NB4 (cell line): ENCODE measurements at regions not wholly inside any gene's neighbourhood (a gene's known extent, or its start where the extent isn't known, plus 50 kb on each side); places are given as distances from the start of the nearest gene placed in this dataset.

Experiments used
- DNase-seq: peaks from one replicate; pipeline ENCODE4 v3.0.0; 2010; ENCODE audit warnings: low read depth
- H3K4me3 ChIP-seq: one replicate; pipeline ENCODE4 v1.5.1; 2011; ENCODE audit warnings: mild to moderate bottlenecking, low read depth, low read length, moderate library complexity
- MYC ChIP-seq: IDR thresholded peaks from 2 replicates; pipeline ENCODE4 v1.6.1; 2011; ENCODE audit warnings: low read depth, low read length
- POLR2A ChIP-seq: IDR thresholded peaks from 2 replicates; pipeline ENCODE4 v1.6.1; 2011; ENCODE audit warnings: mild to moderate bottlenecking; ENCODE audit not compliant: insufficient read length; ENCODE audit errors: extremely low read depth
- TF ChIP-seq, protein P1 (sequence below): IDR thresholded peaks from 2 replicates; pipeline ENCODE4 v1.6.1; 2011; ENCODE audit warnings: low read depth, low read length
- TF ChIP-seq, protein P2 (sequence below): IDR thresholded peaks from one replicate; pipeline ENCODE4 v1.5.1; 2012; ENCODE audit warnings: low read depth, low read length

DNA sequence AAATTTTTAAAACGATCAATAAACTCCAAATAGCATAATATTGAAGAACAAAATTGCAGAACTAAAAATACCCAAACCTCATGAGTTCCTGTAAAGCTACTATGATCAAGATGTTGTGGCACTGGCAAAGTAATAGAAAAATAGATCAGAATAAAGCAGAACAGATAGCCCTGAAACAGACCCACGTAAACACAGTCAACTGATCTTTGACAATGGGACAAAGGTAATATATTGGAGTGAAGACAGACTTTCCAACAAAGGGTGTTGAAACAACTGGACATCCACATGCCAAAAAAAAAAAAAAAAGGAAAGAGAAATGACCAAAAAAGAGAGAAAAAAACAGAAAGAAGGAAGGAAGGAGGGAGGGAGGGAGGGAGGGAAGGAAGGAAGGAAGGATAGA lies 138.7 kb downstream of the IRS2 start:
- TF ChIP-seq, protein P1, sequence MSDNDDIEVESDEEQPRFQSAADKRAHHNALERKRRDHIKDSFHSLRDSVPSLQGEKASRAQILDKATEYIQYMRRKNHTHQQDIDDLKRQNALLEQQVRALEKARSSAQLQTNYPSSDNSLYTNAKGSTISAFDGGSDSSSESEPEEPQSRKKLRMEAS, result no peak
- TF ChIP-seq, protein P2, sequence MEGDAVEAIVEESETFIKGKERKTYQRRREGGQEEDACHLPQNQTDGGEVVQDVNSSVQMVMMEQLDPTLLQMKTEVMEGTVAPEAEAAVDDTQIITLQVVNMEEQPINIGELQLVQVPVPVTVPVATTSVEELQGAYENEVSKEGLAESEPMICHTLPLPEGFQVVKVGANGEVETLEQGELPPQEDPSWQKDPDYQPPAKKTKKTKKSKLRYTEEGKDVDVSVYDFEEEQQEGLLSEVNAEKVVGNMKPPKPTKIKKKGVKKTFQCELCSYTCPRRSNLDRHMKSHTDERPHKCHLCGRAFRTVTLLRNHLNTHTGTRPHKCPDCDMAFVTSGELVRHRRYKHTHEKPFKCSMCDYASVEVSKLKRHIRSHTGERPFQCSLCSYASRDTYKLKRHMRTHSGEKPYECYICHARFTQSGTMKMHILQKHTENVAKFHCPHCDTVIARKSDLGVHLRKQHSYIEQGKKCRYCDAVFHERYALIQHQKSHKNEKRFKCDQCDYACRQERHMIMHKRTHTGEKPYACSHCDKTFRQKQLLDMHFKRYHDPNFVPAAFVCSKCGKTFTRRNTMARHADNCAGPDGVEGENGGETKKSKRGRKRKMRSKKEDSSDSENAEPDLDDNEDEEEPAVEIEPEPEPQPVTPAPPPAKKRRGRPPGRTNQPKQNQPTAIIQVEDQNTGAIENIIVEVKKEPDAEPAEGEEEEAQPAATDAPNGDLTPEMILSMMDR, result no peak
- TF ChIP-seq MYC, result no peak
- TF ChIP-seq POLR2A, result no peak
- DNase-seq, result no peak
- H3K4me3 ChIP-seq, result no peak overlapping the region

DNA sequence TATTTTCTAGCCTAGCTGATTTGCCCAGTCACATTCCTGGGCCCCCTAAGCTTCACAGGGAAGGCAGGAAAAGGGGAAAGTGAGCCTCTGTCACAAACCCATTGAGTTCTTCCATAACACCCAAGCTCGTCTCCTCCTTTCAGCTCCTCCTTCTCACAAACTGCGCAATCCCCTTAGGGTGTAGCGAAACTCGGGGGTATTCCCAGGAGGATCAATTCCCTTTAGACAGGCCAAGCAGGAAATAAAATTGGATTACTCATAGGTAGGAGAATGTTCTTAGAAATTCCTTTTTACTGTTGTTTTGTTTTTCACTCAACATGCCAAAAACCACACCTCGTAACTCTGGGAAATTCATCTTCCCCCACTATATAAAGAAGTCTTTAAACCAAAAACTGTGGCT lies 139.3 kb downstream of the IRS2 start:
- H3K4me3 ChIP-seq, result no peak overlapping the region
- TF ChIP-seq MYC (no peak), POLR2A (no peak)
- TF ChIP-seq, protein P2, result no peak
- TF ChIP-seq, protein P1, result no peak
- peak; percentile 82 for DNase-seq

DNA sequence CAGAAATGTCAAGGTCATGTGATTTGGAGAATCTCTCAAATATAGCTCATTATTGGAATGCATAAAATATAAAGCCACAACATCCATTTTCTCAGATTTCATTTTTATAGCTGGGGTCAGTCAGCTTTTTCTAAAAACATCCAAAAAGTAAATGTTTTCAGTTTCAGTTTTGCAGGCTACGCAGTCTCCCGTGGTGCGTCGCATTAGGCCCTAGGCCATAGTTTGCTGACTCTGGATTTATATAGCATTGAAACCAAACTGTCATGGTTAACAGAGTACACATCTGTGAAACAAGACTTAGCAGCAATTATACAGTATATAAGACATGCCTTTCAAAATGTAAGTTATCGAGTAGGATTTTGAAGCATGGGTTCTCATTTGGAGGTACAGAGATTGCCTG lies 140.0 kb downstream of the IRS2 start:
- no peak overlapping the region for H3K4me3 ChIP-seq
- no peak for DNase-seq
- TF ChIP-seq, protein P2, result no peak
- TF ChIP-seq MYC (no peak), POLR2A (no peak)
- TF ChIP-seq, protein P1, result no peak

DNA sequence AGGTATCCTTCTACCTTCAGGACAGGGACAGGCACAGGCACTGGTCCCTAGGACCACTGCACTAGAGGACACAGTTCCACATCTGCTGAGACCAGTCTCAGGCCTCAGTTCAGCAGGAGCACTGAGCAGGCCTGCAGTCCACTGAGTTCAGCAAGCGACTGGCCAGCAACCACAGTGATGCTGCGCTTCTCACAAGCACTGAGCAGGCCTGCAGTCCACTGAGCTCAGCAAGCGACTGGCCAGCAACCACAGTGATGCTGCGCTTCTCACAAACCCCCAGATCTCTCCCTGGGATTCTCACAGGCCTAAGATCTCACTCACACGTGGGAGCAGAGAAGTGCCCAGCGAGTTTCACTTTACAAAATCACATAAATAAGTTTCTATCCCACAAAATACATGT lies 140.6 kb downstream of the IRS2 start:
- TF ChIP-seq POLR2A (no peak), MYC (no peak)
- TF ChIP-seq, protein P1, result no peak
- TF ChIP-seq, protein P2, result no peak
- no peak for DNase-seq
- H3K4me3 ChIP-seq, result no peak overlapping the region

DNA sequence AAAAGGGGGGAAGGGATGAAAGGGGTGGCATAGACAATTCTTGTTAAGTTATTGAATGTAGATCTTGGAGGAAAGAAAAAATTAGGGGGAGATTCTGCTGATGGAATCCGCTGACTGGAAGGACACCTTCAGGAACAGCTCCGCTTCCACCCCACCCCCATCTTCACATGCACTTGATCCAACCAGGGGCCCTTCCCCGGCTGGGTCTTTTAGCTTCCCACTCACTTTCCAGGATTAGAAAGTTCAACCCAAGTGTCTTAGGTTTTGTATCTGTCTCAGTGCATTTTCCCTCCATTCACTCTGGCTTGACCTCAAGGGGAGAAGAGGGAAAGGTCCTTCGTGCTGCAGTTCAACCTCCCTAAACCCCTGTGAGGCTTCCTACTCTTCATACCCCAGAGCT lies 141.4 kb downstream of the IRS2 start:
- TF ChIP-seq, protein P2, result no peak
- TF ChIP-seq, protein P1, result no peak
- no peak for TF ChIP-seq POLR2A
- no peak for TF ChIP-seq MYC
- no peak overlapping the region for H3K4me3 ChIP-seq
- no peak for DNase-seq

DNA sequence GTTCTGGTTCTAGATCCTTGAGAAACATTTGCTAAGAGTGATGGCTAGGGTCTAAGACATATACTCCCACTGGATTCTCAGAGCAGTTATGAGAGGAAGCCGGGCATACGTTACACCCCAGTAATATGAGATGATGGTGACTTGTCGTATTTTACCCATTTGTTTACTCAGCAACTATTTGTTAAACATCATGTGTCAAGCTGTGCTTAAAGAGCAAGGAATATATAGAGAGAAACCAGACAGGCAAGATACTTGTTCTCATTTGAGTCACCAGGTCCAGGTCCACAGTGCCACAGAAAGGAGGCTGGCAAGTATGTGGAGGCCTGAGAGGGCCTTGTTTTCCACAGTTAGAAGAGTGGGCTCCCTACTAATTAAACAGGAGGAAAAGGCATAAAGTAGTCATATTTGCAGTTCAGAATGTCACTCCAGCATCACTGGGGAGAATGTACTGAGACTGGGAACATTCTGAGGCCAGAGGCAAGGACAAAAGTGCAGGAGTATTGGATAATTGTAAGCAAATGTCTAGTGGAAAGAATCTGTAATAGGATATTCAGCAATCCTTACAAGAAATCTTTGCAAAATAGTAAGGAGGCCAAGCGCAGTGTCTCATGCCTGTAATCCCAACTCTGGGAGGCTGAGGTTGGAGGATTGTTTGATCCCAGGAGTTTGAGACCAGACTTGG lies 142.2 kb downstream of the IRS2 start:
- no peak for DNase-seq
- H3K4me3 ChIP-seq, result no peak overlapping the region
- TF ChIP-seq POLR2A (no peak), MYC (no peak)
- TF ChIP-seq, protein P2, result no peak
- TF ChIP-seq, protein P1, result no peak
